ENCODE measurements at regions not wholly inside any gene's neighbourhood (a gene's known extent, or its start where the extent isn't known, plus 50 kb on each side); places are given as distances from the start of the nearest gene placed in this dataset.

DNA sequence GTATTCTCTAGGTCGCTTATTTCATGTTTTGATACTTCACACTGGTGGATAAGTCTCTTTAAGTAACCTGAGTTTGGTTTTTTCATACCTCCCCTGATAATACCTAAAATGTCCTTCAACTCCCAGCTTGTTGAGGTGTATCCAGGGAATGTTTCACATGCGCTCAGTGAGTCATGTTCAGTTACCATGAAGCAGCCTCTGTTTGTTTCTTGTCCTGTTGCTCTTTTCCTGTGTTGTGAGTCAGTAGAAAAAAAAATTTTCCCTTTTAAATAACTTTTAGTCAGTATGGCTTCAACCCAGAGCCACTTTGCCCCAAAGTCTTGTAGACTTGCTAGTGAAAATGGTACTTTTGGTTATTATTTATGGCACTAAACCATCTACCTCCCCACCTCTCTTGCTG, 278.4 kb upstream of the ZPLD1 start:
- peak; percentile 91 for DNase-seq (ENCODE audit: low read depth)

DNA sequence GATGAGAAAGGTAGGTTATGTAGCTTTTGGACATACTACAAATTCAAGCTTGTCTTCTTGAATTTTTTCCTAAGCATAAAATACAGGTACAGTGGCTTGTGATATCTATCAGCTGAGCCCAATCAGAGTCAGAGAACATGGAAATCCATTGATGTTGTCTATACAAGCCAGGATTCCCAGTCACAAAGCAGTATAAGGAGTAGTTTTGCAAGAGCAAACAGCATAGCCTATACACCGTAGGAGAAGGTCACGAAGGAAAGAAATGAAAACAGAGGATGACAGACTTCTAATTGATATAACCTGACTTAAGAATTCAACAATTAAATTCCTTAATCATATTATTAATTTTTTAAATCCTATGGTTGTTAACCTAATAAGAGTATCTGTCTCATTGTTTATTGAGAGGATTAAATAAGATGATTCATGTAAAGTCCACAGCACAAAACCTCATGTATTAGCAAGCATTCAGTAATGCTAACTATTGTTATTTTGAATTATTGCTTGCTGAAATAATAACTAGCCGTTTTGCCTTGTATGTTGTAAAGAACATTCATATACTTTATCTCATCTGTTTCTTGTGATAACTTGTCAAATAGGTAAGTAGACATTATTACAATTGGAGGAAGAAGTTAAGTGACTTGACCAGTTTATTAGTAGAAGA, 276.6 kb upstream of the ZPLD1 start:
- DNase-seq (ENCODE audit: low read depth) = no peak

DNA sequence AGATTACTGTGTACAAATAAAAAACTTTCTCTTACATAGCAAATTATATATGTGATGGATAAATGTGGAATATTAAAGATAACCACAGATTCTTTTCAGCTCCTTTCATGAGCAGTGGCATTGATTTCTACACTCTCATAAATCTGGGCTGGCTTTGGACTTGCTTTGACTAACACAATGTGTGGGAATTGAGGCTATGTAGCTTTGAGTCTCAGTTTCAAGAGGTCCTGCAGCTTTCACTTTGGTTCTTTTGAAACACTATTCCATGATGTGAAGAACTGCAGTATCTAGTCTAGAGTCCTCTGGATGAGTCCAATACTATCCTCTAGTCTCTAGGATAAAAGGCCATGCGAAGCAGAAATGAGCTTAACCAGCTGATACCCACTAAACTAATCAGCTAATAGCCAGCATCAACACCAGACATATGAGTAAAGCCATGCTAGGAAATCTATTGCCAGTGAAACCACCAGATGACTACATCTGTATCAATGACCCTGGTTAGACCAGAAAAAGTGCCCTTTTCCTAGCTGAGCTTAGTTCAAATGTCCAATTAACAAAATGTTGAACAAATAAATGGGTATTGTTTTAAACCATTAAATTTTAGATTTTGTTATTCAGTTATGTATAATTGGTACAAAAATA, 274.9 kb upstream of the ZPLD1 start:
- DNase-seq (ENCODE audit: low read depth) = no peak

DNA sequence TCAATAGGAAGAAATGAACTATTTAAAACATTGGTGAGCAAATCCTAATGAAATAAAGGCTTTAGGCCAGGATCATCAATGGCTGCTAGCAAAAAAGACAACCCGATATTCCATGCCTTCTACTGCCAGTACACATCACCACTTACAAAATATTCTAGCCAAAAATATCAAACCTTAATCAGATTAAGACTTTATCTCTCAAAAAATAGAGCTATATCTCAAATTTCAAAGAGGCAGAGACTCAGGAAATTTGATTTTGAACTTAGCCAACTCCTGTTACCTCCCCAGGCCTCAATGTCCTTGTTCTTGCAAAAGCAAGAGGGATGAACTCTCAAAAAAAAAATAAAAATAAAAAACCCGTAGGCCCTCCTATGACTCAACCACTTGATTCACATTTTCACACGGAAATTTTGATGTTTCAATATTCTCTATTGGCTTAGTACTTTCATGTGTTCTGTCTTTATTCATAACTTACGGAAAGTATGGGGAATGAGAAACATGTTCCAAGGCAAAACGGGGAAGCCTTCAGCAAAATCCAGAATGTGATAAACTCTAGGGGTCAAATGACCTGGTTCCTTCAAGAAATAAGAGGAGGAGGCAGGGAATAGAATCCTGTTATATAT, 273.3 kb upstream of the ZPLD1 start:
- no peak for DNase-seq (ENCODE audit: low read depth)

DNA sequence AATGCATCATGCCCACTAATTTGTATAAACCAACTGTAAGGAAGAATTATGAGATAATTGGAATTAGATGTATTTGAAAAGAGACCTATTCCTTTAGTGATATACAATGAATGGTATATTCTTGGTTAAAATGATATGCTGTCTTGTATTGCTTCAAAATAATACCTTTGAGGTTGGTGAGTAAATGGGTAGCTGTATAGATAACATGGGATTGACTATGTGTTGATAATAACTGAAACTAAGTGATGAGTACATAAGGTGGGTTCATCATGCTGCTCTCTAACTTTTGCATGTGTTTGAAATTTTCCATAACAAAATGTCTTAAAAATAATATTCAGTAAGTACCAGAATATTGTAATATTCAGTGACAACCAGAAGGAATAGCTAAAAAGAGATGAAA, 272.6 kb upstream of the ZPLD1 start:
- no peak for DNase-seq (ENCODE audit: low read depth)

DNA sequence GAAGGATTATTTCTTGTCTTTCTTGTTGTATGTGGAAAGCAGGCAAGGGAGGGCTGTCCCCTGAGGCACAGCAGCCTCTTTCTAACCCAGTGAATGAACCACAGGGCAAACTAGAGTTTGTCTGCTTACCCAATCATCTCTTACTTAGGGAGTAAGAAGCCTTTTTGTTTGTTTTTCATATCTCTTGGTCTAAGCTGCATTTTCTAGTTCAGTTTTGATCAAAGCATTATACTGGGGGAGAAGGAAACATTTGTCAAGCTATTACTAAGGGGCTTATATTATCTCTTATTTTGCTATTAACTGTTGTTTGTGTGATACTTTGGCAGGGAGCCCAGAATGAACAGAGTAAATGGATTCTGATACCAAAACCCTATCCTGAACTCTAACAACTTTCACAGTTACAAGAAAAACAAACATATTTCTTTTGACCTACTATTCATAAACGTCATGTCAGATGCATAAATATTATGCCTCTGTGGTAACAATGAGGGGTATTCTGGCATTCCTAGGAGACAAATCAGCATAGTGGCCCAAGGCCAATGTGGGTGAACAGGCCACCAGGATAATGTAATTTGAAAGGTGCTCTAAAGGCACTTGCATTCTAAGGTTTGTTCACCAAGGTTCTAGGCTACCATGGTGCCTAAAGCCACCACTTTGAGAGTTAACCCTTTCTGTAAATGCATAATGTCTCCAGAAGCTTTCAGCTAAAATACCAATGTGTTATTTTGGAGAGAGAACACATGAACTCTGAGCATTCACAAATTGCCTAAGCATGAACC, 271.6 kb upstream of the ZPLD1 start:
- DNase-seq (ENCODE audit: low read depth) = no peak

DNA sequence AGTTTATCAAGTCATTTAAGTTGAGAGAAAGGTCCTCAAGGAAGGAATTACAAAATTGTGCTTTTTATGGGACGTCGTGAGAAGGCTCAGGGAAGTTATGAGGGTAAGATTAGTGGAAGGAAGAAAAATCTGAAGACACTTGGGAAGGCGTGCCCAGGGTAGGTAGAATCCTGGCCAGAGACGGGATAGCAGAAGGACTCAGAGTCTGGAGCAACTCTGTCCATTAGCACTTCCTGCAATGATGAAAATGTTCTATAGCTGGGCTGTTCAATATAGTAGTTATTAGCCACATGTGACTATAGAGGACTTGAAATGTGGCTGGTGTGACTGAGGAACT, 271.0 kb upstream of the ZPLD1 start:
- DNase-seq (ENCODE audit: low read depth) = no peak

DNA sequence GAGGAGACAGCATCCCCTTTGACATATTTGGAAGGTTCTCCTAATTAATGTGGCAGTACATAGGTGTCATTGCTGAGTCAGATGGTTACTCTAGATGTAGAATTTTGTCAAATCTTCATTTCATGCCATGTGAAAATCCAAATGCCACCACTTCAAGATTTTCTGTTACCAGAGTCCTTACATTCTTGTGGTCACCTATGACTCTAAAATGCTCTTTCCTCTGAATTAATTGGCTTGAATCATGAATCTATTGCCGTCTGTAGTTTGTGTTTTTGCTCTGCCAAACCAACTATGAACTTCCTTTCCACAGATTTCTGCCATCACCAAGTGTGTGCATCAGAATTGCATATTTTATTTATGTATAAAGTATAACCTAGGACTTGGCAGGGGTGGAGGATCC, 269.4 kb upstream of the ZPLD1 start:
- no peak for DNase-seq (ENCODE audit: low read depth)

DNA sequence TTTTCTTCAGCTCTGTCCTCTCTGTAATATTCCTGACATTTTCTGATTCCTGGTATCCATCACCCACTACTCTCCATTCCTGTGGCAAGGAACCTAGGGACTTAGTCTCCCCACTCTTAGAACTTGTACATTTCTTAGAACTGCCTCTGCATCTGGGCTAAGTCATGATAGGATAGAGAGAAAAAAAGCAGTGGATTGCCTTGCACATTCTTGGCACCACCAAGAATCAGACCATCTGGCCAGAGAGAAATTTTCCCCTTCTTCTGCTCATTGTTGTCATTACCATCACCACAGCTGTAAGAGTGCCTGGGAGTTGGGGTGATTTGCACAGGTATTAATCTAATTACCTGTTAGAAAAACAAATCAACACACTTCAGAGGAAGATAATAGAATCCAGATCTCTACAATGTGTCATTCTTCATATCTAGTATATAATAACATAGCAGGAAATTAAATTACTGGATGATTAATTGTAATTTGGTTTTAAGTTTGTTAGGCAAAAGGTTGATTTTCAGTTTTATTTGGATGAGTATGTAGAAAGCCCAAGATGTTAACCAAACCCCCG, 264.8 kb upstream of the ZPLD1 start:
- DNase-seq (ENCODE audit: low read depth) = no peak

DNA sequence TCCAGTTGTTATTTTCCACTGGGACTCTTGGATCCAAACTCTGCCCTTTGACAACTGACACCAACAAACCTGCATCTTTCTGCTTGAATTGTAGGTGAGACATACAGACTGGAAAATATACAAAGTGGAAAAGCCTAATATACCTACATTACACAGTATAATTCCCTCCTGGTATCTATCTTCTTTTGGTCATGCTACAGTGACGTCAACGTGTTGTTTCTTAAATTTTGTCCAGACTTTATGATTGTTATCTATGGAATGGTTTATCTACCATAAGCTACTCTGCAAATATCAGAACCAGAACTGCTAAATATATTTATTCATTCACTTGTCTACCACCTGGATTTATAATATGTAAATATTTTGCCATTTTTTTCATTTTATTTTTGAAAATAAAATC, 264.3 kb upstream of the ZPLD1 start:
- no peak for DNase-seq (ENCODE audit: low read depth)

DNA sequence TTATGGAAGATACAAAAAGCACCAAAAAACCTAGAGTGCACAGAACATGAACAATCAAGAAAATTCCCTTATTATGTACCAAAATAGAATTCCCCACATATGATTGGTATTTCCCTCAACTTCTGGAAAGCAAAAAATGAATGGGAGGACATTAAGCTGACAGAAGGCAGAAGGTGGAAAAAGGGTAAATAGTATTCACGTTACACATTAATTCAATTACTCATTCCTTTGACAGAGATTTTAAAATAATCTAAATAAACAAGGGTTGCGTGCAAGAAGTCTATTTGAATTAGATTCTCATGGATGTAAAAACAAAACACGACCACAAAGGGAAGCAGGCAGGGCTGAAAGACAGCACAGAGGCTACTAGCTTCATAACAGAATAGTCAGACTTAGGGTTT, 260.5 kb upstream of the ZPLD1 start:
- DNase-seq (ENCODE audit: low read depth) = no peak

DNA sequence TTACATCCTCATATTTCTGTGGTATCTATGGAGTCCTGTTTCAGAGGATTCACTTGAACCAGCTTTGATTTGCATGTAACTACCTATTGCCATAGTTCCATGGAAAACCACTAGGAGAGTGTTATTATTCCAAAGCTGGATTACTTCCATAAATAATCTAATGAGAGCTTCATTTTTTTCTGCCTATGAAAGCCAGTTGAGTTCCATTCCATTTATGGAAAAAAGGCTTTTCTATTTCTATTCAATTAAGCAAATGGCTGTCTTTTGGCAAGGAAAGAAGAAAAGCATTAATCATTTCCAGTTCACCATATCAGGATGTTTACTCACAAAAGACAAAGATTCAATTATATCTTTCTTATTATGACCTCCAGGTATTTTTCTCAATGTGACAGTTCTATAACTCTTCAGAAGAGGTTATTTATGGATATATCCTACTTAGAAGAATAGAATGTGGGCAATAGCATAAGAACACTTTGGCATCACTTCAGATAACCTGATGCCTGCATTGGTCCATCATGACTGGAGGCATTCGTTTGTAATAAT, 259.9 kb upstream of the ZPLD1 start:
- no peak for DNase-seq (ENCODE audit: low read depth)

DNA sequence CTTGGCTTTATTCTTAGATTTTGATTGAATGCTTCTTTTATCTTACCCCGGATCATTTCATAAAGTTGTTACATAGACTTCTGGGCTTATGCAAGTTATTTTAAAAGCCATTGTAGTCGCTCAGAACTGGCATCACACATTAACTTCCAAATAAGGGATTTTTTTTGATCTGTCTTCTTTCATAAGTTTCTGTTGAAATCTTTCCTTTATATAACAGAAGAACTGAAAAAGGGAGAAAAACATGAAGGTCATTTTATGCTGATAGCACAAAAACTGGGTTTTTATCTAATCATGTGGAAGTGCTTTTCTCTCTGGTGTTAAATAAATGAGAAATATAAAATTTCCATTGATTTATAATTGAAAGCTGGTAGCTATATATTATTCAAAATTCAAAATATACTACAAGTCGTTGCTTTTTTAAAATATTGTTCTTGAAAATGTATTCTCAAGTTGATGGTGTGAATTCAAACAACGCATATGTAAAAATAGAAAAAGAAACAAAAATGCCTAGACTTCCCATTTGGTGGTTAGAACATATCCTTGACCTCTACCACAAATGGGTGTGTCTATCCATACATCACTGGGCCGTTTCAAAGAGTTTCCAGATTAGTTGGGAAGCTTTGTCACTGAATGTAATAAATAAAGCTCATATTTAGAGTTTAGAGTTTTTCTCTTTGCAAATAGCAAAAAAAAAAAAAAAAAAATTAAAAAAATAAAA, 258.3 kb upstream of the ZPLD1 start:
- no peak for DNase-seq (ENCODE audit: low read depth)

DNA sequence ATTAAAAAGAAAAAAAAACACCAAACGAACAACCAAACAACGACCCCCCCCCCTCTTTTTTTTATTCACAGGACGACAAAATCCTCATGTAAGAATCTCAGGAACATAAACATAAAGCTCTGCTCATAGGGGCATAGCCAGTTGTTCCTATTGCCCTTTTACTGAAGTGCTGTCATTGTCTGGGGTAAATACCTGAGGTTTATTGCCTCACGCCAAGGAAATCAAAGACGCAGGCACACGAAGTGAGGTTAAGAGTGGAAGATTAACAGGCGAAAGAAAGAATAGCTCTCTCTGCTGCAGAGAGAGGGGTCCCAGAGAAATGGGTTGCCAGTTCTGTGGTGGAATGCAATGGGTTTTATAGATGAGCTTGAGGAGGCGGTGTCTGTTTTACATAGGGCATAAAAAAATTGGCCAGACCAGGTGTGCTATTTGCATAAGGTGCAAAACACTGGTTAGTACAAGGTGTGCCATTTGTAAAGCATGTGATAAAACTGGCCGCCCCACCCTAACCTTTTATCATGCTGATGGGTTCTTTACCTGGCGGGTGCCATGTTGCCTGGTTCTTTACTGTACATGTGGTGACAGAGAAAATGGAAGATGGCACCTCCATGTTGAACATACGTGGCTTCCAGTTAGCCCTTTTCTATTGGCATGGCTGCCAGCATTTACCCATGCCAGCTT, 257.6 kb upstream of the ZPLD1 start:
- DNase-seq (ENCODE audit: low read depth) = no peak

DNA sequence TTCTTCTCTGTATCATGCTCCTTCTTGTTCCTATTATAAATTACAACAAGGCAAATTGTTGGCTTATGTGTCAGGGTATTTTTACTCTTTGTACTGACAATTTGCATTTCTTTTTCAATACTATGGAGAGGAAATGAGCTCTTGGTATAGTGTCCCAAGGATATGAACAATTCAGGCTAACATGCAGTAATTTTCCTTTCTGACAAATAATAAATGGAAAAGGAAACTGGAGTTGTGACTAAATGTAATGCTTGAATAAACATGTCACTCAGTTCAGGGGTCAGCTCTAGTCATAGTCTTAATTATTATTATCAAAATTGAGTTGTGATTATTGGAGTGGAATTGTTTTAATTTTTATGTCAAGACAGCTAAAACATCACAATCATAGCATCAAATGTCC, 256.0 kb upstream of the ZPLD1 start:
- no peak for DNase-seq (ENCODE audit: low read depth)

DNA sequence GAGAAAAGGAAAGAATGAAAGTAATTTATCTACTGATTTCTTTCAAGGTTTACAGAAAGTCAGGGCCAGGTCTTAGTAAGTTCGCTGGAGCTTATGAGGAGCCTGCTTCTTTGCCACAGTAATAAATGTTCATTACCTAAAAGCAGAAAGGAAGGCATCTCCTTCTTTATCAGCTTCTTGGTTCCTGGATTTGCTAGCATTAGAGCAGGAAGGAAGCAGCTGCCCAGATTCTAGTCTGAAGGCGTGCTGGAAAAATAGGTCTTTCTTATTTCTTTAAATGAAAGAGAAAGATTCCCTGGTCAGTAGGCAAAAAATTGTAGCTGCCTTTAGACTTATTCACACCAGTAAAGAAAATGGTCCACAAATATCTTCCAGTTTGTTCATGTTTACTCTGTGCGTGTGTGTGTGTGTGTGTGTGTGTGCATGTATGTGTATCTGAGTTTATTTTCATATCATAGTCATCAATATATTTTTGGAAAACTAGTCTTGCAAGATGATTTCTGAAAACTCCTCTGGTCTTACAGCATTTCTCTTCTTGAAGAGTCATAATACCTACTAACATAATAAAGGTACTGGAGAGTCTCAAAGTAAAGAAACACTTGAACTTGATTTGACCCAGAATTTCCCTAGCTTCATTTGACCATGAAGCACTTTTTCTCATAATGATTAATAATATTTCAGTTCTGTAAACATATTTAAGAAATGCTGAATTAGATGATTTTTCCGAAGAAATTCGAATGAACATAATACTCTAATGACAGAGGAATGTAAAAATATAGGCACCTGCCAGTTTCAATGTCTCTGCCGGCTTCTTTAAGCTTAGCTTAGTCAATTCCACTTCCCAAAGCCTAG, 255.3 kb upstream of the ZPLD1 start:
- no peak for DNase-seq (ENCODE audit: low read depth)

DNA sequence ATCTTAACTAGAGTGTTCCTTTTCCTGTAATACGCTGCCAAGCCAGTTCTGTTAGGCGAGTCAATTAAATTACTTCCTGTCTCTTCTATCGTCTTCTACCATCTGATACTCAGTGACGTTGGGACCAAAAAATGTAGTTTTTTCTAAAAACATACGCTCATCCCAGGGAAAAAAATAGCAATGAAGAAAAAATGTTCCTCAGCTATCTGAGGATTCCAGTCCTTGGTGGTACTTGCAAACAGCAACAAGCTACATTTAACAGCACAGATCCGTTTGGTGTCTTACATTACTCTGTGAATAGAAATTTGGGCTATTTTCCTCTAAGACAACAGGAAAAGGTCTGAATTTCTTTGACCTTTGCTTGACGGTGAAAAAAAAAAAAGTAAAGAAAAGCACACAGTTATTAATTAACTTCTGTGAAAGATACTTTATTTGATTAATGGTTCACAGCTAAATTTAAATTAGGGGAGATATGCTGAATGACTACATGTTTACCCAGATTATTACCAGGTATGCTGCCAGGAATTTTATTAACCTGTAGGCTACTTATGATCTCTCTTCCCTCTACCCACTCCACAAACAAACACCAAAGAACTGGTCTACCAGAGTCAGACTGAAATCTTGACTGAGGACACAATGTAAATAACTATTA, 254.4 kb upstream of the ZPLD1 start:
- DNase-seq (ENCODE audit: low read depth) = peak; percentile 93

DNA sequence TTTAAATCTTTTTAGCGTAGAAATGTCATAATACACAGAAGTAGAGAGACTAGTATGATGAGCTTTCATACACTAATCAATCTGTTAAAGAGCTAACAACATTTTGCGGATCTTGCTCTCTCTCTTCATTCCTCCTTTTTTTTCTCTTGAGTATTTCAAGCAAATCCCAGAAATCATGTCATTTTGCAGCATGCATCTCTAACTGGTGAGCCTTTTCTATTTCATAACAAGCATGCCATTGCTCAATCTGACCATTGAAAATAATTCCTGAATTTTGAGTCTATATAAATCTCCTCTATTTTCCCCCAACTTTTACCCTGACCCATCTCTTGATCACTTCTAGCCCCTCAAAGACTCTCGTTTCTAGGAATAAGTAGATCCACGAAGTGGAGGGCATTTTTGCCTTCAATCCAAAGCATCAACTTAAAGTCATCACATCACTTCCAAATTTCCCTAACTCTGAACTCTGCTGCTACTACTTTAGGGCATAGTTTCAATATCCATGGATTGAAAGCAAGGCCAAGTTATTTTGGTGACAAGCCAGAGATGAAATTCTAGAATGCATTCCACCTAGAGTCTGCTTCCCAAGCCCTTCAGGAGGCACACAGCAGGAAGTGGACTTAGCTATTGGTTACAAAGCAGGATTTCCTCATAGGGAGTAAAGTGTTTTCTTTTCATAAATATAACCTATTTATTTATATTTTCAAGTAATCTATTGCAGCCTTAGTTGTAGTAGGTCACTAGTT, 253.5 kb upstream of the ZPLD1 start:
- no peak for DNase-seq (ENCODE audit: low read depth)

DNA sequence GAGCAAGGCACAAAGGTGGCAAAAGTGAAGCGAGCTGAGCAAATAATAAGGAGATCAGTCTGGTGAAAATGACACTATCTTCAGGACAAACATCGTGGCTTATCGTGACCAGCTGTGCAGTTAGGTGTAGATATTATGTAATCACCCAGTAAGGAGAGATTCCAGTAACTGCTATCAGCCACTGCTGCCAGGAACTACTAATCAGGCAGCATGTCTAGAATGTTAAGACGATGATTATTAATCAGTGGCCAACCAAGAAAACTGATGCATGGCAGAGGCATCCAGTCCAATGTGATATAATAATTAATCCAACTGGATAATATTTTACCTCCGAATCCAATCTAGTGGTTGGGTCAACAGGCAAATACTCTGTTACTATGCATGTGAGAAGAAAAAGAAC, 252.7 kb upstream of the ZPLD1 start:
- DNase-seq (ENCODE audit: low read depth) = peak; percentile 72
